GM21786 (cell line): ENCODE measurements at regions not wholly inside any gene's neighbourhood (a gene's known extent, or its start where the extent isn't known, plus 50 kb on each side); places are given as distances from the start of the nearest gene placed in this dataset.

Experiments
- ATAC-seq: cut with Tn5 transposase; IDR thresholded peaks from one replicate; pipeline ENCODE4 v1.9.1; 2021; ENCODE audit not compliant: unreplicated experiment

GRCh38 chr12:114974826-114975639 lies 291.1 kb upstream of the TBX3 start:
- ATAC-seq = no peak

DNA sequence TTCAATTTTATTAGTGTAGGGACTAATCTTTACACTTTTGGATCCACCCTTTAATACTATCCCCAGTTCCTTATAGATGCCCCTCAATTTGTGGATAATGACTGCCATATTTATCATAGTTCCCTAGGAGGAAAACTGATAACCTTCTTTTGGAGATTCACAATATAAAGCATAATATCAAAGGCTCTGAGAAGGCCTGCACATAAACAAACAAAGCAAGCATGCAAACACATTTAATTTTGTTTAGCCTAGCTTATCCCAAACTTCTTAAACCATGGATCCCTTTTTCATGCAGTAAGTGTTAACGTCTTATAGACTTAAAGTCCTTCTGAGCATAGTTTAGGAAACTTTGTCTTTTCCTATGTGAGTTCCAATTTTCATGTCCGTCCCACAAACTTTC lies 290.4 kb upstream of the TBX3 start:
- ATAC-seq = no peak

DNA sequence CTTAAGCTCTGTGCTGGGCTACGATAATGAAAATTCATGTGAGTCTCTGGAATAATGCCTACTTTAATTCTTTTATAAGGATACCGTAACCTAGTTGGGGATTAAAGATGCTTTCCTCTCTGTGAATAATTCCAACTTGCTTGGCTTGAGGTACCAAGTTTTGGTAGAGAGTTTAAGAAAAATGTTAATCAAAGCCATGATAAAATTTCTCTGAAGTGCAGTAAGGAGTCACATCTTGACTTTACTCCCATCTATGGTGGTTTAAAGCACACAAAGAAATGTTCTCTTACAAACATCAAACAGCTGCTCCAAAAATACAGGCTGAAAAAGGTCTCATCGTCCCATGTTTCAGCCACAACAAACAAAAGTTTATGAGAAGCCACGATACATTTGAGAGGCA lies 284.8 kb upstream of the TBX3 start:
- ATAC-seq = no peak

GRCh38 chr12:114967151-114967550 lies 283.2 kb upstream of the TBX3 start:
- no peak for ATAC-seq

GRCh38 chr12:114964841-114965240 lies 280.9 kb upstream of the TBX3 start:
- no peak for ATAC-seq

GRCh38 chr12:114963846-114964245 lies 279.9 kb upstream of the TBX3 start:
- no peak for ATAC-seq

- ATAC-seq = no peak
These were observed 277.5 kb upstream of the TBX3 start for GRCh38 chr12:114961491-114961890.

DNA sequence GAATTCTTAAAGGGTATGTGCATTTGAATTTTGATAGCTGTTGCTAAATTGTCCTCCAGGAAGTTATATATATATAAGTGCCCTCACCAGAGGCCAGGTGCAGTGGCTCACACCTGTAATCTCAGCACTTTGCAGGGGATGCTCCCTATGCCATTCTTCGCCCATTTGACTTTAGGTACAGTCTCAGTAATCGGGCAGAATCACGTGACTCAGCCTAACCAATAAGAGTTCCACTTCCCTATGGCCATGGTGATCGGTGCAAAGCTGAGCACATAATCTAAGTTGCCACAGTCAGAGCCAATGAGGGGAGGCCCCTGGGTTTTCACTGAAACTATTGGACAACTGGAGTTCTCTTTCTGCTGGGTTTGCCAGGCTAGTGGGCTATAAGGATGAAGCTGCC lies 274.6 kb upstream of the TBX3 start:
- ATAC-seq = no peak

DNA sequence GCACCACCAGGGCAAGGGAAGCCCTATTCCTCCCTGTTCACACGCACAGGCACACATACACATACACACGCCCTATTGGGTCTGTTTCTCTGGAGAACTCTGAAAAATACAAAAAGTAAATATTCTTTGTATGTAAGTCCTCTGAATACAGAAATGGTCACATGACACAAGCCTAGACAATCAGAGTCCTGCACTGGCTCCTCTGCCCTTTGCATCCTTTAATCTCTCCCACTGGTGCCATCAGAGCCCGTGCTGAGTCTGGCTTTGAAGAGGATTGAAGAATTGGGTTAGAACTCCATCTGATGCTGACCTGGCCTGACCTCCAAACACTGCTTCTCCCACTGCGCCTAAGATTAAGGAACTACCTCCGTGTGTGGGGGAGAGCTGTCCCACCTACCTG lies 273.2 kb upstream of the TBX3 start:
- no peak for ATAC-seq

- ATAC-seq = no peak
These were observed 271.5 kb upstream of the TBX3 start for GRCh38 chr12:114955414-114956014.

GRCh38 chr12:114954511-114955055 lies 270.6 kb upstream of the TBX3 start:
- ATAC-seq = no peak

DNA sequence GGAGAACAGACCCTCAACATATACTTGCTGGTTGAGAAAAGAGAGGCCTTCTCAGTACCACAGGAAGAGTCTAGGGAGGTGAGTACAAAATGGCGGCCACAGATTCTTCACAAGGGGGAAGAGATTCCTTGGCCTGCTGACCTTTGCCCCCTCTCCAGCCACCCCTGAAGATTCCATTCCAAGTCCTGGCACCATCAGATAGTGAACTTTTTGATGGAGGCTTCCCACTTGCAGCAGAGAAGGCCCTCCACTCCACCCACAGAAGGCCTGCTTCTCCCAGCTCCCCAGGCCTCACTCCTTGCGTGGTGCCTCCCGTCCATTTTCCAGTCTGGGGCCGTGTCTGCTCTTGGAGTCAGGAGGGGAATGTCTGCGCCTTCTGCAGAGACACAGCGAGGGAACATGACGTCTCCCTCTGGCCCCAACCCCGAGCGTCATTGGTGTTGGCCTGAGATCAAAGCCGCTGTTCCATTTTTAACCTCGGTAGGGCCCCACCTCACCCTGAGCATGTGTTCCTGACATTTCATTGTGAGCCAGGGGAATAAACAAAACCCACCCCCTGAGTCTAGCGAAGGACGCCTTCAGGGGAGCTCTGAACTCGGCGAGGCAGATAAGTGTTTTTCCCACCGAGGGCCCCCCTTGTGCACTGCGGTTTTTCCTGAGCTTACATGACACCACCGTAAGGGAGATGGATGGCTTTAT lies 268.7 kb upstream of the TBX3 start:
- no peak for ATAC-seq

DNA sequence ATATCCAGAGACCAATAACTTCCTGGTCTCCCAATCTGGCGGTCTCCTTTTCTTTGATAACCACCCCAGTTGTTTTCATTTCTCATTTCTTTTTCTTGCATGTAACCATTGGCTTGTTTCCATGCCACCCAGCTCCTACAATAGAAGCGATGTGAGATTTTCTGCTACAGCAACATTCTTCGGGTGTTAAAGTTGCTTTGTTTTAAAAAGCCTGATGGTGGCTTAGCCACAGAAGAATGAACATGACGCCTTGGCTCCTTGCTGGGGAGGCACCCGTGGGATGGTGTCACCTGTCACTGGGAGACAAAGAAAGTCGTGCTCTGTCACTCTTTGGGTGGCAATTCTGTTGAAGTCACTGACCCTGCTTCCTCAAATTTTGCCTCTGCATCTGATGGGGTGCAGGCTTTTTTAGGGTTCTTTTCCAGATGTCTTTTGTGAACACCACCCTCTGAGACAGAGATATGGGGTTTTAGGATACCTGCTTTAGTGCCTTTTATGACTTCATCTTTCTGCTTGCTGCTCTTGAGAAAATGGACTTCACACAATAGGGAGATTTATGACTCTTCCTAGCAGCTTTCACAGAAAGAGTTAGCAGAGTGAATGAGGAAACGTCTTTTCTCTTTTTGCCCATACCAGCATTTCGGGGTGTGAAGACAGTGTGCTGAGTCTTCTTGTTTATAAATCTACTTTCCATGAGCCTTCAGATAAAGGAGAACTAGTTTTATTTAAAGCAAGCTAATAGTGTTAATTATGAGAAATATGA lies 265.3 kb upstream of the TBX3 start:
- ATAC-seq = no peak

- no peak for ATAC-seq
These were observed 261.4 kb upstream of the TBX3 start for GRCh38 chr12:114945351-114945750.

- no peak for ATAC-seq
These were observed 260.8 kb upstream of the TBX3 start for GRCh38 chr12:114944736-114945135.

- no peak for ATAC-seq
These were observed 259.6 kb upstream of the TBX3 start for GRCh38 chr12:114943601-114944000.

DNA sequence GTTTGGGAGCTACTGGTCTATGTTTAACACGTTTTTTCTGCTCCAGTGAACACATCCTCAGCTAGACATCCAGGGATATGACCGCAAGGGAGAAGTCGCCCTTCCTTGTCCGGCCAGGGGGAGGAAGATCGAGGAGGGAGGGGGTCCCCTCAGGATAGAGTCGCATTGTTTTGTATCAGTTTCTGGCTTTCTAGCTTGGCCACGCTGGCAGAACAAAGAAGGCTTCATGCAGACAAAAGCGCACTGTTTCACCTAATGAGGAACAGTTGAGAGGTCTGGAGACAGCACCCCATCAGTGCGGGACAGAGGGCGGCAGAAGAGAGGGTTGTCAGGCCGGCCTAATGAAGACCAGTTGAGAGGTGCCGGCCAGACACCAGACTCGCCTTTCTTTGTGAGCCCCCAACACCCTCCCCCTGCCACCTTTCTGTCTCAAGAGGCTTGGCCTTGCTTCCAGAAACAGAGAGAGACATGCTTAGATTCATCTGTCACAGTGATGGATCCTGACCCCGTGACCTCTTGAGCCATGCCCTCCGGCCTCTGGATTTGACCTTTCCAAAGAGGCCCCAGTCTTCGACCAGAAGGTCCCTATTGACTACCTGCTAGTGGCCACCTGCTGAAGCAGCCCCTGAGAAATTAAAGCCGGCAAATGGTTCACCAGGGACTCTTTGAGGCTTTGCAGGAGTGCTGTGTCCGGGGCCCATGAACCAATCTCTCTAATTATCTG lies 254.7 kb upstream of the TBX3 start:
- no peak for ATAC-seq

DNA sequence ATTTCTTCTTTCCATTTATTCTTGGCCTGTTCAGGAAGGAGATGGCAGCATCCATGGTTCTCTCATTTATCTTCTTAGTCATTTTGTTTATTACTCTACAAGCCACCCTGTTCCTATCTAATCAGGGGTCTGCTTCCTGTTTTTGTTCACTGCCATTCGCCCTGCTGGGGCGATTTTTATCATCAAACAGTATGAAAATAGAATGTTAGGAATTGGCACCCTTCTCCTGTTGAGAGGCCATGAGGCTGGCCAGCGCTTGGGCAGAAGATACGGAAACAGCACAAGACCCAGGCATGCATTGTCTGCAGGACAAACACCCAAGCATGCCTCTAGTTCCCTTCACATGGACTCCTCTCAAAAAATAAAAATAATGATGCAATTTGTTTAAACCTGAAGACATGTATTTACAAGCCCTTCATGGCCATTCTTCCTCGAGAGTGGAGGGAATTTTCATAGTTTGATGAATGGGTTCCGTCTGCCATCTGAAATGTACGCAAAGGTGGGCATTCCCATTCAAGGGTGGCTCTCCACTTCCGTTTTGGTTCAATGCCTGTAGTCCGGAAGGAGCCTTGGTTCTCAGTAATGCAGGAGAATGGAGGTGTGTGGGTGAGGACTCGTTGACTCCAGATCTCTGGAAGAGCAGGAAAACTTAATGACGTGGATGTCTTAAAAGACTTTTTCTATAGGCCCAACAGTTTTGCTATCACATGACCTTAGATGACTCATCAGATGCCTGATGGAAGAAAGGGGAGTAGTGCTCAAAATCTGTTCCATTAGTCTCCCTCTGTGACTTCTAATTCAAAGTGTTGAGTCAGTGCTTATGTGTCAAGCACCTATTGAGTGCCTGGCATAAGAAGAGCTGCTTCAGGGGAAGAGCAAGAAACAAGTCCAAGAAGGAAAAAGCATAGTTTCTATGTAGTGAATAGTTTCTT lies 252.4 kb upstream of the TBX3 start:
- no peak for ATAC-seq

GRCh38 chr12:114935658-114936057 lies 251.7 kb upstream of the TBX3 start:
- no peak for ATAC-seq
